ENCODE measurements at regions not wholly inside any gene's neighbourhood (a gene's known extent, or its start where the extent isn't known, plus 50 kb on each side); places are given as distances from the start of the nearest gene placed in this dataset.

DNA sequence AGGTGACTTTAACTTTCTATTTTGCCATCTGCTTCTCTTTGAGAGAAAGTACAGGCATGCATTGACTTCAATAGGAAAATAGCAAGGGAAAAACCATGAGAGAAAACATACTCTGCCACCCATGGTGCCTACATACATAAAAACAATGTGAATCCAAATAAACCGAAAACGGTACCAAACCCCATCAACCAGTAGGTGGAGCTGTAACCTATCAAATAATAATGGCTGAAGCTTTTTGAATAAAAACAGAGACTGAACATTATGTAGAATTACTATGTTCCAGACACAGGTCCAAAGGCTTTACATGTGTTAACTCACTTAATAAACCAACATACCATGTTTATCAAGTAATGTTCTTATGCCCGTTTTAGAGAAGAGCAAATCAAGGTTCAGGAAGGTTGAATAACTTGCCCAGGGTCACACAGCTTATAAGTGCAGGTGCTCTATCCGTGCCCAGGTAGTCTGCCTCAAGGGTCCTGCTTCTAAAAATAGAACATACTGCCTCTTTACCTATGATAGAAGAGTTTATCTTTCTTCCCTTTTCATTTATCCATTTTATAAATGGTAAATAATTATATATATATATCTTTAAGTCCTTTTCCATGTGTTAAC, 293.9 kb upstream of the SYT4 start:
- peak; percentile 40 for DNase-seq (ENCODE audit: low read depth, low spot score)

DNA sequence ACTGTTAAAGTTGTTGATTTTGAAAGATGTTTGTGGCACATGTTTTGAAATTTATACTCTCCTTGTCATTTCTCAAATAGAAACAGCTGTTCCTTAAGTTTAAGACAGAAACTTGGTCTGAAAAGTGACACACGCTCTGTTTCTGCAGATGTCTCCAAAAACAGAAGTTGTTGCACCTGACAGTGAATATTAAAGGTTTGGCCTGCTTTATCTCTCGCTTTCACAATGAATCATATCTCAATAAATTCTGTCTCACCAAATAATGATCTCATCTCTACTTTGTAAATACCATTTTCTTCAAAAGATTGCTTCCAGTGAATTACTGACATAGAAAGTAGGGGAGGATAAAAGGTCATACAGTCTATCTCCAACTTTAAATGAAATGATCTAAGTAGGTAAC, 294.9 kb upstream of the SYT4 start:
- DNase-seq (ENCODE audit: low read depth, low spot score): no peak

DNA sequence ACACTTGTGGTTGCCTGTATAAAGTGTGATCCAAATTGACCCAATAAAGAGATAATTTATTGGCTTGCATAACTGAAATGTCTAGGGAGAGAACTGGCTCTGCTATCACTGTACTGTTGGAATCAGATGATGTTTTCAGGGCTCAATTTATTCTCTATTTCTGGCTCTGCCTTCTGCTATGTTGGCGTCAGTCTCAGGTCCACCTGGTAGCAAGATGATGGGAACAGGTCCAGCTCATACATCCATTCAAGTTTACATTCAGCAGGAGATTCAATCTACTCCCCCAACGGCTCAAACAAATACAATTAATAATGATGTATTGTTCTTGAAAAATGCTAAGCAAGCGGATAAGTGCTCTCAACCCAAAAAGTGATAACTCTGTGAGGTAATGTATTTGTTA, 297.7 kb upstream of the SYT4 start:
- DNase-seq (ENCODE audit: low read depth, low spot score): no peak

DNA sequence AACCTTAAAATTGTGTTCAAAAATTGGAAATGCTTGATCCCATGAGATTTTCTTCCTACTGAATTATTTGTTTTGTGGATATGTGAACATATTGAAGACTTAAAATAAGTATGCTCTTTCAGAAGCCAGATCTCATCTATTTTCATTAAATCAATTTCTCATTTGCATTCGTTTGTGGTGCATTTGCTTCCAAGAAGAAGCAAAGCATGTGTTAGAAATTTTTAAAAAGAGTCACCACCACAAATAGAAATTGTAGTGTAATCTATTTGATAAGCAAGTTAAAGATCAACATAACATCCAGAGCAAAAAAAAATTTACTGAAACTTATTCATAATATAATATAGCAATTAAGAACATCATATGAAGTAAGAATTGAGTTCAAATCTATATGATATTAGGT, 300.9 kb upstream of the SYT4 start:
- no peak for DNase-seq (ENCODE audit: low read depth, low spot score)

DNA sequence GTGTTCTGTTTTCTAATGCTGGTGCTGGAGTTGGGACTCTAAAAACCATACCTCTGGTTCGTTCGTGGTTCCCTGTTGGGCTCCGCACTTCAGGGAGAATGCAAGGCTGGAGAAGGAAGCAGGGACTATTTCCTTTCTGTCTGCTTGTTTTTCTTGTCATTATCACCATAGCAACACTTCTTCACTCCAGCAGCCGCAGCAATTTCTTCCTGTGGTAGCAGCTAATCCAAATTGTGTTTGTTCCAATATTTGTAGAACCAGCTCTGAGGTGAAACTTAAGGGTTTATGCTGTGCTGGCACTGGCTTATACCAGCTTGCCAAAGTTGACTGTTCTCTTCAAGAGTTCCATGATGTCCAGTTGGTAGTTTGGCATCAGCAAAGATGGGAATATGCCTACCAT, 301.4 kb upstream of the SYT4 start:
- no peak for DNase-seq (ENCODE audit: low read depth, low spot score)

DNA sequence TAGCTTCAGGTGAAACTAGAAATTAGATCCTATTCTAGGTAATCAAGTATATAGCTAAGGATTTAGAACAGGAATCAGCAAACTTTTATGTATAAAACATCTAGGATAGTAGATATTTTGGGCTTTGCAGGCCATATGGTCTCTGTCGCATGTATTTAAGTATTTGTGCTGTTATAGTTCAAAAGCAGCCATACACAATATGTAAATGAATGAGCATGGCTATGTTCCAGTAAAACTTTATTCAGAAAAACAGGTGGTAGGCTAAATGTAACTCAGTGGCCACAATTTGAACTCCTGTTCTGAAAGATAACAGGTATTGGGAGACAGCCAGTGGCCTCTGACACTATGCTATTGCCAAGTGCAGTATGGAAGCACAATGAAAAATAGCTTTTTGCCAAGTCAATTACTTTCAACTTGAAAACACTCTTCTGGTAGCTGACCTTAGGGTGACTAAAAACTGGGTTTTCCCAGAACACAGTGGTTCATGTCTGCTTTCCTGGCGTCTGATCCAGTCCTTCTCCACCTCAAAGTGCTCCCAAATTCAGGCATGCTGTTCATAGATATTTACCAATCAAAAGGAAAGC, 304.7 kb upstream of the SYT4 start:
- no peak for DNase-seq (ENCODE audit: low read depth, low spot score)

DNA sequence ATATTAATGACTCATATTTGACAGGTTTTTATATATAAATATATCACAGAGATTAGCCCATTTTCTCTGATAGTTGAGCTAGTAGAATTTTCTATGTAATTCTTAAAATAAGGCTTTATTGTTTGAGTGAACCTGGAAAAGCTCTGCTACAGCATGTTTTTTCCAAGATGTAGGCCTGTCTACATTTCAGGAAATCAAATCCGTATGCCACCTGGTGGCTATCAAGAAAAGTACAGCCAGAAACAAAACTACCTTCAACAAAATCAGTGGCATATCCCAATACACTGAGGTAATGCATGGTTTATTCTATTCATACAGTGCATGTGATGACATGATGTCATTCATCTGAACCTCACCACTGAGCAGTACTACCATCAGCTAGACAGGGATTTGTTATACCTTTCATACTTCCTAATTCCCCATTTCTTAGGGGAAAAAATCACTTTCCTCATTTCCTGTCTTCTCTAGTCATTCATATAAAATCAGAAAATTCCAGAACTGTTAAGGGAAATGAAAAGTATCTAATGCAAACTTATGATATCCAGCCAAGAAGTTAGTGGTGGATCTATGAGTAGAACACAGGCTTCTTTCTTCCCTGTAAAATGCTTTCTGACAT, 310.4 kb upstream of the SYT4 start:
- no peak for DNase-seq (ENCODE audit: low read depth, low spot score)

DNA sequence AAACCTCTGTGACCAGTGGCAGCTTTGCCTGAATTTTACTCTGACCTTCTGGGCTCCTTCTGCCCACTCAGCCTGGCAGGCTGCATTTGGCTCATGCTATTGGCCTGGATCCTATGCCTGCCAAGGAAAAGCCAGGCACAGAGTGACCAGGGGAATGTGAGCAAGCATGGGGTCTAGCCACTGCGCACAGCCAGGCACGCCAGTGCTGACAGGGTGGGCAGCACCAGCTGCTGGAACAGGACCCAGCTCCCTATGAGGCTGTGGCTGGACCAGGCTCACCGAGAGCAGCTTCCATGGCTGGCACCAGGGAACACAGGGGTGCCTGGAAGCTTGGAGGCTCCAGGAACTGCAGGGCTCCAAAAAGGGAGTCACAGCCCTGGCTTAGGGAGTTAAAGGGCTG, 311.5 kb upstream of the SYT4 start:
- DNase-seq (ENCODE audit: low read depth, low spot score): no peak

DNA sequence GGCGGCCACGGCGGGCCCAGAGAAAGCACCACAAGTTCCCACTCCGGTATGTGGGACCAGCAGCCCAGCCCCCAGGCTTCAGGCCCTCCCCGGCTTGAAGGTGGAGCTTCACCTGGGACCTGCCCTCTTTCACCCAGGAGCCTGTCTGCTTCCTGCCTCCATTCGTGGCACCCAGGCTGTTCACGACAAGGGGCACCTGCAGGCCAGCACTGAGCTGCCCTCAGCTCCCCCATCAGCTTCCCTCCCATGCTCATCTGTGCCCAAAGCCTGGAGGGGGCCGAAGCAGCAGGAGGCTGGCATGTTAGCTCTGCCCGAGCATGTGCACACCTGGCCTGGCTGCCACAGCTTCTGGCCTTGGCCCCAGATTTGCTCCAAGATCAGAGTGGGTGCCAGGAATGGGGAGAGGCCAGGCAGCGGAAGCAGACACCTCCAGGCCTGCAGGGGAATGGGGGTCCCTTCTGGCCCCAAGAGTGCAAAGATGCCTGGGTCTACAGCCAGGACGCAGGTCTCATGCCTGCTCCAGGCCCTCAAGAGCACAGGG, 312.4 kb upstream of the SYT4 start:
- no peak for DNase-seq (ENCODE audit: low read depth, low spot score)

DNA sequence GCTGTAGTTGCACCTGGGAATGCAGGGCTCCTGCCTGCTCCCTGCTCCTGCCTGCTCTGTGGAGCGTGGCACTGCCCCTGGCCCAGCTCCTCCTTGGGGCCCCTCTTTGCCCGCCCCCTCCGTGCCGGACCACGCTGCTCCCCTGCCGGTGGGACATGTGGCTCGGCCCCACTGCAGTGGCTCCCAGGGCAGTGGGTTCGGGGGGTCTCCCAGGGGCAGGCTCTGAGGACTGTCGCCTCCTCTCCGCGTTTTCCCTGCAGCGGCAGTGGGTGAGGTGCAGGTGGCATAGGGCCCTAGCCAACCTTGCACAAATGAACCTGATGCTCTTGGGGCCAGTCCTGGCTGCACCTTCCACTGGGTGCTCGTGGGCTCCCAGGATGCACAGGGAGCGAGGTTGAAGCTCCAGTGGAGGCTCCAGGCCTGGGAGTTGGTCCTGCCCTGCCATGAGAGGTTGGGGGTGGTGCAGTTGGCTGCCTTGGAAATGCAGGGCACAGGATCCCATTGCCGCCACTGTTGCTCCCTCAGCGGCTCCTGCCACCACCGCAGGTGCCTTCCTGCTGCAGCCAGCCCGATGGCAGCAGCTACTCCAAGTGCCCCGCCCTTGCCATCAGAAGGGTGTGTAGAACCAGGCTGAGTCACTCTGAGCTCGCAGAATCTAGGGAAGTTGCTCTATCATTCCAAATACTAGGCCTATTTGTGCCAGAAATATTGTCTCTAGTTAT, 313.1 kb upstream of the SYT4 start:
- DNase-seq (ENCODE audit: low read depth, low spot score): no peak

DNA sequence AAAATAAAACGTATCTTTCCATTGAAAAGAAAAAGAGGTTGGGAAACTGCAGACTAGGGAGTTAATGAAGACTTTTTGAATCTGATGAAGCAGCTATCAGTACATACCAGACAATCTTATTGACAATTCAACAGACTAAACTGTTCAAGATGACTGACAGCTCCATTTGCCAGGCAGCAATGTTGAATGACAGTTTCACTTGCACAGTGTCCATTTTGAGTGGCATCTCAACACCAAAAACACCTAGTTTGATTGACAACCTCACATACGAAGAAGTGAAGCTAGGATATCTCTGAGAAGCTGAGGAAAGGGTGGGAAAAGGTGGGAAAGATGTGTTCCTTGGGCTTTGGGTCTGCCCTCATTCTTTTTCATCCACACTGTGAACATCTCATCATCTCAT, 315.0 kb upstream of the SYT4 start:
- DNase-seq (ENCODE audit: low read depth, low spot score): no peak

DNA sequence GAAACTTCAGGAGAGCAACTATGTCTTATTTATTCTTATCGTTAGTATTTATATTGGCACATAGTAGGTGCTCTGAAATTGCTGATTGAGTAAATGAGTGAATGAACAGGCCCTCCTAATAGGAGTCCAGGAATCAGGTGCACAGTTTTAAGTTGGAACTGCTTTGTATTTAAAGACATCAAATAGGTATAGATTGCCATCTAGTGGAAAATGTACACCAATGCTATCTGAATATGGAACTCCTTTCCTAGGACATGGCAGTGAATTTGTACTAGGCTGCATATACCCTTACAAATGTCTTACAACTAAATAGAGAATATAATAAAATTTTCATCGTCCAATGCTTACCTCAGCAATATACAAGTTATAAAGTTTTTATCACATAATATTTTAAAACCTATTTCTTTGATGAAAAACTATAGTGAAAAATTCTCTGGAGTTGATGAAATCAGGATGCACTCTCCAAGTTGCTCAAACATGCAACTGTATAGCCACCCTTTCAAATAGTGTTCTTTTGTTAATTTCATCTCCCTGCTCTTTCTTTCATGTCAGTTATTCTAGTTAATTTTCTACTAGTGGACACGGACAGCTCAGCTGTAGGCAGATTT, 318.9 kb upstream of the SYT4 start:
- DNase-seq (ENCODE audit: low read depth, low spot score): no peak

DNA sequence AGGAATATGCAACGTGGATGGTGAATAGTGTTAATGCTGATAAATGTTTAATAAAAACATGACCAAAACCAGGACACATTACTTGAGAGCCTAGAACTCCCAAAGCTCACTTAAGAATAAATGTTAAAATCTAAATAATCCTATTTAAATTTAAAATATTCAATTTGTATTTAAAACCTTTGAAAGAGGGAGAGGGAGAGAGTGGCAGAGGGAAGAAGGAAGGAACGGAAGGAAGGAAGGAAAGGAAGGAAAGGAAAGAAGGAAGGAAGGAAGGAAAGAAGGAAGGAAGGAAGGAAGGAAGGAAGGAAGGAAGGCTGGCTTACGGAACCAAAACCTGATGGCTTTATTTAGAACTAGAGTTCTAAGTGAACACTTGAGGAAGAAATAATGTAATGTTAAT, 324.1 kb upstream of the SYT4 start:
- DNase-seq (ENCODE audit: low read depth, low spot score): no peak

DNA sequence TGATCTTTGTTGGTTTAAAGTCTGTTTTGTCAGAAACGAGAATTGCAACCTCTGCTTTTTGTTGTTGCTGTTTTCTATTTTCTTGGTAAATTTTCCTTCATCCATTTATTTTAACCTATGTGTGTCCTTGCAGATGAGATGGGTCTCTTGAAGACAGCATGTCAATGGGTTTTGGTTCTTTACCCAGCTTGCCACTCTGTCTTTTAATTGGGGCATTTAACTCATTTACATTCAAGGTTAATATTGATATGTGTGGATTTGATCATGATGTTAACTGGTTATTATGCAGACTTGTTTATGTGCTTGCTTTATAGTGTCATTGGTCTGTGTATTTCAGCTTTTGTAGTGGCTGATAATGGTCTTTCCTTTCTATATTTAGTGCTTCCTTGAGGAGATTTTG, 327.9 kb upstream of the SYT4 start:
- DNase-seq (ENCODE audit: low read depth, low spot score): no peak

DNA sequence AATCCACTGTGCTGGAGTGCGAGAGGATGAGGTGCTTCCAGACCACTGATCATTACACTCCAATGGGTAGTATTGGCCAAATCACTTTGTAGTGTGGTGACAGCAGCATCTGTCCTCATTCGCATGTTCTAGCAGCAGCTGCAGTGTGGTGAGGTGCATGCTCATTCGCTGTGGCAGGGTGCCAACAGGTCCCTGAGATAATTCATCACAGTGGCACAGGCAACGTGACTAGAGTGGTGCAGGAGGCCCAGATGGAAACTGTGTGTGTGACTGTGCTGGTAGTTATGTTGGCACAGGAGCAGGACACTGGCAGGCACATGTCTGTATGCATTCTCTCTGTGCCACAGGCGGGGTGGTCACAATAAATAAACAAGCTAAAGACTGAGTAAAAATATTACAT, 329.5 kb upstream of the SYT4 start:
- no peak for DNase-seq (ENCODE audit: low read depth, low spot score)

DNA sequence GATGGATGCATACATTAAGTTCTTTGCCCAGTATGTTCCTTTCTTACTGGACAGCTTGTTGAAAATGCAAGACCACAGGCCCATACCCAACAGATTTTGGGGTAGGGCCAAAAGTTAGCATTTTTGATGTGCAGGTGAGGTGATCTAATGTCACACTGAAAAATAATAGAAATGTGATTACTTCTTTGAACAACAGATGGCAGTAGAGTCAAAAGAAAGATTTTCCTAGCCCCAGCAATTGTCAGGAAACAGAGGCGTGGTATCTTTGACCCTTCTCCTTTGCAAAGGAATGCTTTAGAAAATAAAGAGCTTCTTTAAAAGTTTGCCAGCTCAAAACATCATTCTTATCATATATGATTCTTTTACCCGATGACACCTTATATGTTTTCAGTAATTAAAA, 343.6 kb upstream of the SYT4 start:
- DNase-seq (ENCODE audit: low read depth, low spot score): no peak

DNA sequence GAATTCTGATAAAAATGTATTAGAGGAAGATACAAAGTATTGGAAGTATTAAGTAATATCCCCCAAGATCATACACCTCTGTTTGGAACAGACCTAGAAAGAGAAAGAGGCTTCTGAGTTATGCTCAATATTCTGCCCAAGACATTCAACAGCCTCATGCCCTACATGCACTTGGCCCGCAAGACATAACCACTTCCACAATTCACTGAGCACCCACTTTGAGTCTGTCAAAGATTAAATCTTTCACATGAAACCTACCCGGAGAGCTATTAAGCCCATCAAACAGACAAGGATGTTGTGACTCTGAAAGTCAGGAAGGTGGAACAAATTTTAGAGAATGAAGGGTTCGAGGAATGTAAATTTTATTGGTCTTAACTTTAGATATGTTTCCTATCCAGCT, 344.7 kb upstream of the SYT4 start:
- no peak for DNase-seq (ENCODE audit: low read depth, low spot score)

DNA sequence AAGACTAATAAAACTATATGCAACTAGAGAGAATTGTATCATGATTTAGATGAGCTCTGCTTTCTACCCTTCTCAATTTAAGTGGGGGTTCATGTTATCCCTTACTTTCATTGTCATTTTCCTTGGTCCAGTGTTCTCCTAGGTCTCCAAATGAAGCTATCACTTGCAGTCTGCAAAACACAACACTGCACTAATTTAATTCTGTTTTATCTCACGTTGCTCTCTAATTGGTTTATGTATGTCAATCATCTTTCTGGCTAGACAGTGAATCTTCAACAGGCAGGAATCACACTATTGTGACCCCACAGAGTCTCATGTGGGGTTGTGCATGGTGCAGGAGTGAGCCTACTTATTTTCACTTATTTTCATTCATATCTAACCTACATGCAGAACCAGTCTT, 348.3 kb upstream of the SYT4 start:
- no peak for DNase-seq (ENCODE audit: low read depth, low spot score)

DNA sequence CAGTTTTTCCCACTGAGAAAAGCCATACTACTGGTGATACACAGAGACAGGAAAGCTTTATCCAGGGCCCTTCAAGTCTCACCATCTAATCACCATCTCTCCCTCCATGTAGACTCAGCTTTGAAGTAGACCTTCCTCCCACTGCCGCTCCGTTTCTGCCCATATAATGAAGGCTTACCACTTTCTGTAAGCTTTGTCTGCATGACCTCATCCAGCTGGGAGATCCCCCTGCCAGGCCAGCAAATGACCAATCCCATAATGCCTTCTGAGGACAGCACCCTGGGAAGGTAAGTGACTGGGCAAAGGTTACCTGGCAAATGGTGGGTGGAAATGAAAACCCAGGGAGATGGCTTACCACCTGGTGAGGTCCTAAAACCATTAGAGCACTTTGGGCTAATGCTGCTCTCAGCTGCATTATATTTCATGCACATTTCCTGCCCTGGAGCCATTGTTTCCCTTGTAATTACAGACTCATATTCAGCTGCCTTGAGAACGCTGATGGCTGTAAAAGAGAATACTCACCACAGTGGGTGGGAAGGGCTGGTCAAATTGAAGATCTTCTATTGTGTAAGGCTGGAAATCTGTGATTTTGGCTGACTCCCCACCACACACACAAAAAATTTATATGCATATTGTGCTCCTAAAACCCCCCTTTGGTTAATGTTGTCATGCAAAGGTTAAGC, 350.7 kb upstream of the SYT4 start:
- no peak for DNase-seq (ENCODE audit: low read depth, low spot score)

DNA sequence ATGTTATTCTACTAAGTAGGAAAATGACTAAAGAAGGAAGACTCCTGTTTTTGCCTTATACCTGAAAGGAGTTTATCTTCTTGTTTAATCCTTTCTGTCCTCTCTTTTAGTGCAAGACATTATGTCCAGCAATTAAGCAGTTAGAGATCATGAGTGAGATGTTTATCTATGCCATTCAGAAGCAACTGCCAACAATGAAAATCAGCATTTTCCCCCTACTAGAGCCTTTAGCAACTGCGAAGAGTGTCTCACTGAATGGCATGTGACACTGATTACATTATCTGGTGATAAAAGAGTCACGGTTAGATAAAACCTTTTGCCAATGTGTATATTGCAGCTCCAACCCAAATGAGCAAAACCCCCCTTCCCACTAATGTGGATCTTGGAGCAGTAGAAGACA, 357.7 kb upstream of the SYT4 start:
- no peak for DNase-seq (ENCODE audit: low read depth, low spot score)

DNA sequence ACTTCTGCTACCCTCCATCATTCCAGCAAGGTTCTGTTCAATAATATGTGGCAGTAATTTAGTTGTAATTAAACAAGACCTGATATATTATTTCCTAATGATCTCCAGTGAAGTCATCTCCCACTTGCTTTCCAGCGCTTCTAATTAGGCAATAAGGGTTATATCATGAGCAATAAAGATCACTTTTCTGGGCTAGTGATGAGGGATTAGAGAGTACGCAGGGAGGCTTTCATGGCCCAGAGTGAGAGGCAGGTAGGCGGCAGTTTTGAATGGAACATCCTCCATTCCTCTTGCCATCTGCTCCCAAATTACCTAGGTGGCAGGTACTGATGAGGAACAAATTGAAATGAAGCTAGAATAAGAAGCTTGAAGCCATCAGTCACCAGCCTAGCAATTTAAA, 358.1 kb upstream of the SYT4 start:
- no peak for DNase-seq (ENCODE audit: low read depth, low spot score)
